ENCODE measurements at regions not wholly inside any gene's neighbourhood (a gene's known extent, or its start where the extent isn't known, plus 50 kb on each side); places are given as distances from the start of the nearest gene placed in this dataset.

DNA sequence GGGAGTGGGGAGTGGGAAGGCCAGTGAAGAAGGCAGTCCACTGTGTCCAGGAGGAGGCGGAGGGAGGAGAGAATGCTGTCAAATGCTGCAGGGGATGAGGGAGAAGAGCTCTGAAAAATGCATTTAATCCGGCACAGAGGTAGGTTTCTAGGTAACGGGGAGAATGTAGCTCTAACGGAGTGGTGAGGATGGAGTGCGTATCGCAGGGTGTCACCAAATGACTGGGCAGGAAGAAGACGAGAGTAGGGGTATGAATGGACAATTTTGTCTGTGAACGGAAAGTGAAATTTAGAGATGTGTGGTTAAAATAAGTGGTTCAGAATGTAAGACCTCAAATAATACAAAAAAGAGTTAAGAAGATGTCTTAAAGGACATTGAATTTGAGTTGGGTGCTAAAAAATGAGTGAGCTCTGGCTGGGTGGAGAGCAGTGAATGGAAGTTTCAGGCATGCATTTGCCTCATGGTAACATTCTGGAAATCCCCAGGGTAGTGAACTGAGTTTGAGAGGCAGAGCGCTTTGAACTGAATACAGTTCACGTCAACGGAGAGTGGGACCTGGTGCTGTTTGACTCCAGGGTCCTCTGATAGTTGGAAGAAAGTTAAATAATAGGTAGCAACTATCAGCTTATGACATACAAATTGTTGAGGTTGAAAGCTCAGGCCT lies 81.3 kb upstream of the CADM1 start:
- no peak for DNase-seq (ENCODE audit: extremely low spot score)
- WGBS: 91% methylated on average over 11 of the region's 11 CpGs
- no peaks in the 10 kb centered on the region for H3K36me3 ChIP-seq (ENCODE audit: insufficient read depth)
- no peak overlapping the region for H3K4me3 ChIP-seq (ENCODE audit: low read depth, low read length)
- H3K4me1 ChIP-seq (ENCODE audit: insufficient read depth): no peaks in the 10 kb centered on the region
- no peak overlapping the region for H3K27ac ChIP-seq (ENCODE audit: low read depth)

DNA sequence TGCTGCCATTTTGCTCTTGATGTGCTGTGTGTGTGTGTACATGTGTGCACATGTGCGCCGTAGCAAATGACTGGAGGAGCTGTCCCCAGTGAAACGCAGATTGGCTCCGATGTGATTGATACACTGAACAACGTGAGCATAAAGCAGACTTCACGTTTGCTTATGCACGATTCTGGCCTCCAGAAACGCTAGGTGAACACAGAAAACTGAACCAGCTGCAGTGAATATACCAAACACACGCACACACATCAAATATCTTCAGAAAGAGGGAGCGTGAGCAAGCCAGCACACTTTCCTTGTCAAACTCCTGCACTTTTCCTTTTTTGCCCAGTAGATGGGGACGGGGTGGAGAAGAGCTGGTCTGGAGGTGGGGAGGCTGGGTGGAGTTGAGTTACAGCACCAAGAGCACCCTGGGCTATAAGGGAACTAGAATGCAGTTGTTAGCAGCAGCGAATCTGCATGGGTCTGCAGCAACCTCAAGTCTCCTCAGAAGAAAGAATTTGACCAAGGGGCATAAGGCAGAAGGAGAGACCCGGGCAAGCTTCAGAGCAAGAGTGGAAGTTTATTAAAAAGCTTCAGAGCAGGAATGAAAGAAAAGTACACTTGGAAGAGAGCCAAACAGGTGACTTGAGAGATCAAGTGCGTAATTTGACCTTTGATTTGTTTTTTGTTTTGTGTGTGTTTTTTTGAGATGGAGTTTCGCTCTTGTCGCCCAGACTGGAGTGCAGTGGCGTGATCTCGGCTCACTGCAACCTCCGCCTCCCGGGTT lies 77.8 kb upstream of the CADM1 start:
- no peaks in the 10 kb centered on the region for H3K4me1 ChIP-seq (ENCODE audit: insufficient read depth)
- 75% methylated on average over 20 of the region's 20 CpGs for WGBS
- no peak for DNase-seq (ENCODE audit: extremely low spot score)
- no peaks in the 10 kb centered on the region for H3K36me3 ChIP-seq (ENCODE audit: insufficient read depth)
- no peak overlapping the region for H3K27ac ChIP-seq (ENCODE audit: low read depth)
- H3K4me3 ChIP-seq (ENCODE audit: low read depth, low read length): no peak overlapping the region

DNA sequence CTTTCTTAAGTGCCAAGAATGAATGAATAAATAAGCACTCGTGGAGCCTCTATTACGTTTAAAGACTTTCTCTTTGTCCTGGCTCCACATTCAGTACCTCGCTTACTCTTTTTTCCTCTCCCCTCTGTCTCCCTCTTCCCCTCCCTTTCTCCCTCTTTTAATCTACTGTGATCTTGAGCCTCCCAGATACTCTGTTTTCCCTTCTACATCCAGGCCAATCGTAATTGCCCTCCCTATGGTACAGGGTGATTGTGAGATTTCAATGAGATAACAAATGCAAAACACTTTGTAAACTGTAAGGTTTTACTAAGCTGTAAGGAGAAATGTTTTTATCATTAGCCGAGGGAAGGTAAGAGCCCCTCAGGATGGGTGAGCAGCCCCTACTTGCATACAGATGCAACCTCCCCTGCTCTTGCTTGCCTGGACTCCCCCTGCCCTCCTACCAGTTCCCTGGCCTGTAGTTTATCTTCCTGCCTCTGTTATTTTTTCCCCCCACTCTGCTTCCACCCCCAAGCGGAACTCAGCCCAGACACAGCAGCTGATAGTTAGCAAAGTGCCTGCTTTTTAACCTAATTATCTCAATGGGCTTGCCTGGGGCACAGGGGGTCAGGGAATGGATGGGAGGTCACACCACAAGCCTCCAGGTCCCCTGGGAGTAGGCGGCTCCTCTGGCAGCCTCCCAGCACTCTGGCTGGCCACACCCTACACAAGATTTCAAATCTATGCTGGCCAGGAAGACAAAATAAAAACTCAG lies 76.9 kb upstream of the CADM1 start:
- DNase-seq (ENCODE audit: extremely low spot score): no peak
- H3K36me3 ChIP-seq (ENCODE audit: insufficient read depth): no peaks in the 10 kb centered on the region
- 39% methylated on average over 7 of the region's 7 CpGs for WGBS

DNA sequence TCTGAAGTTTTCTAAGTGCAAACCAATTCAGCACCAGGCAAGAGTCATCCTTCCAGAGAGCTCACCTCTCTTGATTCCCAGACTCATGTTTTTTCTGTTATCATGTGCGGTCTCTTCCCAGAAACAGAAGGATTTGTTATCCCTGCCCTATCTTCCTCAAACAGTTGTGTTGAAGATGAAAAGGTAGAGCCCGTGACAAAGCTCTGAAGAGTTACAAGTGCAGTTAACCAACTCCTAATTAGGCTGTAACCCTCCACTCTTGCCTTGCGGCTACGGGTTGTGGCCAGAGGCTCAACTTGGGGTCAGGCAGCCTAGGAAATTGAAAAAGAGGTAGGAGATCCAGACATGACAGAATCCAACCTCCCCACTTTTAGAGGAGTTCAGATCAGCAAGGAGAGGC lies 76.2 kb upstream of the CADM1 start:
- WGBS: 75% methylated on average over 4 of the region's 4 CpGs
- no peak overlapping the region for H3K4me3 ChIP-seq (ENCODE audit: low read depth, low read length)
- no peak overlapping the region for H3K27ac ChIP-seq (ENCODE audit: low read depth)
- DNase-seq (ENCODE audit: extremely low spot score): no peak
- no peaks in the 10 kb centered on the region for H3K36me3 ChIP-seq (ENCODE audit: insufficient read depth)
- no peaks in the 10 kb centered on the region for H3K4me1 ChIP-seq (ENCODE audit: insufficient read depth)

More for the DNA sequence above, 76.9 kb upstream of the CADM1 start:
- H3K4me1 ChIP-seq (ENCODE audit: insufficient read depth): no peaks in the 10 kb centered on the region
- H3K27ac ChIP-seq (ENCODE audit: low read depth): no peak overlapping the region
- H3K4me3 ChIP-seq (ENCODE audit: low read depth, low read length): no peak overlapping the region

DNA sequence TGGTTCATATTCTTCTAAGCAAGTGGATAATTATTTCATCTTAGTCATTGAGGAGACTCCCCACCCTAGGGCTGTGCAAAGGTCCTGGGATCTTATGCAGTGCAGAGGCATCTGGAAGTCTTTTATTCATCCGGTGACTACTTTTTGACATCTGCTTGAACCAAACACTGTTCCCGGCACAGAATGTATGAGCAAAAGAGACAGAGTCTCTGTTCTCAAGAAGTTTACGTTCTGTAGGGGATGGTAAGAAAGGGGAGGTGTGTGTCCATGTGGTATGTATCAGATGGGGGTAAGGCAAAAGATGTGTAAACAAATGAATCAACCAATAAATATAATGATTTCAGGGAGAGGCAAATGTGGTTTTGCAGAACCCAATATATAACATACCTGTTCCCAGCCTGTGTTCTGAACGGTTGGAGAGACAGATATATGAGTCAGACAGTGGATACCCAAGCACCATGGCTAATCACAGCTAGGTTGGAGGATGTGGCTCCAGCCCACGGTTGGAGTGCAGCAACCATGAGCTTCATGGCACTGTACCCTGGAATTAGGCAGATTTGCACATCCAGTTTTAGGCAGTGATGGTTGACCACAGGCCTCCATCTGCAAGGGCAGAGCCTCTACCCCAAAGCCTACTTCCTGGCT lies 75.1 kb upstream of the CADM1 start:
- no peak overlapping the region for H3K27ac ChIP-seq (ENCODE audit: low read depth)
- no peaks in the 10 kb centered on the region for H3K4me1 ChIP-seq (ENCODE audit: insufficient read depth)
- H3K36me3 ChIP-seq (ENCODE audit: insufficient read depth): no peaks in the 10 kb centered on the region
- WGBS: 85% methylated on average over 5 of the region's 5 CpGs
- DNase-seq (ENCODE audit: extremely low spot score): no peak
- no peak overlapping the region for H3K4me3 ChIP-seq (ENCODE audit: low read depth, low read length)

DNA sequence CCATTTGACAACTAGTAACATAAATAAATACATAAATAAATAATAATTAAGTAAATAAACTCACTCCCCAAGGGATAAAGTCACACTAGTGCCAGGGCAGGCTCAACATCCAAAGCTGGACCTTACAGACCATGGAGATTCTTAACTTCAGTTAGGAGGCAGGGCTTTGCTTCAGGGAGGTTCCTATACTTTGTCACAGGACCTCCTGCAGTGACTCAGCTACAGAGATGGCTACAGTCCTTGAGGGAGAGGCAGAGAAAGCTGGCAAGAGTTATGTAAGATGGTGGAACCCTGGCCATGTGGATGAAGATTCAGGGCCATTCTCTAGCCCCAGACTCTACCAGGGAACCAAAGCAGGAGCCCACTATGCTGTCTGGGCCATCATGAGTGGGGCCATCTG lies 74.1 kb upstream of the CADM1 start:
- no peaks in the 10 kb centered on the region for H3K4me1 ChIP-seq (ENCODE audit: insufficient read depth)
- H3K27ac ChIP-seq (ENCODE audit: low read depth): no peak overlapping the region
- H3K36me3 ChIP-seq (ENCODE audit: insufficient read depth): no peaks in the 10 kb centered on the region
- DNase-seq (ENCODE audit: extremely low spot score): no peak
- H3K4me3 ChIP-seq (ENCODE audit: low read depth, low read length): no peak overlapping the region

DNA sequence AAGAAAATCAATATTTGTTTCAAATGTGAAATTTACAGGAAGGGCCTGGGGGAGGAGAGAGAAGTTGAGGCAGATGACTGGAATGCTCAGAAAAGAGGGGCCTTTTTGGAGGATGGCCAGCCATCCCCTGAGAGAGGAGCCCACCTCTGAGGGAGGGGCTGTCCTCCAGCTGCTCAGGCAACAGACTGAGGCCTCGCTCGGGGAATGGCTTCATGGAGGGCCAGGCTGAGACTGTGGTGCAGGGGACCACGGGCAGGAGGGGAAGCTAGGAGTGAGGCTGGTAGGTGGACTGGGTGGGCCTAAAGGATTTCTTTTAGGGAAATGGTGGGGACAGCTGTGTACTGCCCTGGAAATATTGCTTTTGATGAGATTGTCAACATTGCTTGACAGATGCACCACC lies 73.5 kb upstream of the CADM1 start:
- Histone ChIP-seq H3K4me3 (ENCODE audit: low read depth, low read length) (no peak overlapping the region), H3K4me1 (ENCODE audit: insufficient read depth) (no peaks in the 10 kb centered on the region), H3K27ac (ENCODE audit: low read depth) (no peak overlapping the region), H3K36me3 (ENCODE audit: insufficient read depth) (no peaks in the 10 kb centered on the region)
- 76% methylated on average over 3 of the region's 3 CpGs for WGBS
- no peak for DNase-seq (ENCODE audit: extremely low spot score)

DNA sequence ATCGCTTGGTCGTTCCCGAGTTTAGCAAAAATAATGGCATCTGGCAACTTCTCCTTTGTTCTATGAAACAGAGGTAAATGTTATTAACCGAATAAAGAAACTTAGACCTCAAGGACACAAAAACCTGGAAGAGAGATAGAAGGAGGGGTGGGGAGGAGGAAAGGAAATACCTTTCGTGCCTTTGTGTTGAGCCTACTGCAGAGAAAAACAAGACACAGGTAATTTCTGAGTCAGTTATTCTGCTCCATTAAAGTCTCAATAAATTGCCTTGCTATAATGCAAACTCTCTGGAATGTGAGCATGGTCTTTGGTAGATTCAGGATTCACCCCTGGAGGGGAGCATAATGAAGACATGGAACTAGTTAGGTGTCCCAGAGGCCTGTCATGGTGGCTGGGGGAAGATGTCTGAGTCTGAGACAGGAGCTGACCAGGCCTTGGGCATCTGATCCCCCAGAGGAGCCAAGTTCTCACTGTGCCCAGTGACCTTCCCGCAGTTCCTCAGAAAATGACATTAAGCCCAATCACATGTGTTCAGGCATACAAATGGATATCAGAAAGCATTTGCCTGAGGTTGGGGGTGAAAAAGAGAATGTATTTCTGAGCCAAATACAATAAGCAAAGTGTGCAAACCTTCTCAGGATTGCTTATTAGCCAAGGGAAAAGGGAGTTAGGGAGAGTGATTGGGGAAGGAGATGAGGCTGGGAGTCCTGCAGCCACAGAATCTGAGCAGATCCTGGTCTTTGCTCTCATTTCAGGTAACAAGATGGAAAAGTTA lies 72.6 kb upstream of the CADM1 start:
- Histone ChIP-seq H3K36me3 (ENCODE audit: insufficient read depth) (no peaks in the 10 kb centered on the region), H3K4me3 (ENCODE audit: low read depth, low read length) (no peak overlapping the region), H3K27ac (ENCODE audit: low read depth) (no peak overlapping the region), H3K4me1 (ENCODE audit: insufficient read depth) (no peaks in the 10 kb centered on the region)
- no peak for DNase-seq (ENCODE audit: extremely low spot score)
- 93% methylated on average over 6 of the region's 6 CpGs for WGBS

DNA sequence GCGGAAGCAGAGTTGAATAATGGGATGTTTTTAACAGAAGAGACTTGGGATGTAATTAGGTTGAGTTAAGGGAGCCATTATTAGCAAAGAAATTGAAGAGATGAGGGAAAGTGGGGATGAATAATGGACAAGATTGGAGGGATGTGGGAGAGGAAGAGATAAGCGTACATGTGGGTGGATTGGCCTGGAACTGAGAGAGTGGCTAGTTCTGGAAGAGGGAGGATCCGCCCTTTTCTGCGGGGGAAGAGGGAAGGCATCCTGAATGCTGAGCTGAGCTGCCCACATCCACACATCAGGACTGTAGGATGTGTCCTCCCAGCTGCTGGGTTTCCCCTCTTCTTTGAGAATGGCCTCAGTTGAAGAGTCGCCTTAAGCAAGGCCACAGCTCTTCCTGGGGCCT lies 68.3 kb upstream of the CADM1 start:
- Histone ChIP-seq H3K4me1 (ENCODE audit: insufficient read depth) (no peaks in the 10 kb centered on the region), H3K27ac (ENCODE audit: low read depth) (no peak overlapping the region), H3K4me3 (ENCODE audit: low read depth, low read length) (no peak overlapping the region), H3K36me3 (ENCODE audit: insufficient read depth) (no peaks in the 10 kb centered on the region)
- no peak for DNase-seq (ENCODE audit: extremely low spot score)
- WGBS: 91% methylated on average over 5 of the region's 5 CpGs

DNA sequence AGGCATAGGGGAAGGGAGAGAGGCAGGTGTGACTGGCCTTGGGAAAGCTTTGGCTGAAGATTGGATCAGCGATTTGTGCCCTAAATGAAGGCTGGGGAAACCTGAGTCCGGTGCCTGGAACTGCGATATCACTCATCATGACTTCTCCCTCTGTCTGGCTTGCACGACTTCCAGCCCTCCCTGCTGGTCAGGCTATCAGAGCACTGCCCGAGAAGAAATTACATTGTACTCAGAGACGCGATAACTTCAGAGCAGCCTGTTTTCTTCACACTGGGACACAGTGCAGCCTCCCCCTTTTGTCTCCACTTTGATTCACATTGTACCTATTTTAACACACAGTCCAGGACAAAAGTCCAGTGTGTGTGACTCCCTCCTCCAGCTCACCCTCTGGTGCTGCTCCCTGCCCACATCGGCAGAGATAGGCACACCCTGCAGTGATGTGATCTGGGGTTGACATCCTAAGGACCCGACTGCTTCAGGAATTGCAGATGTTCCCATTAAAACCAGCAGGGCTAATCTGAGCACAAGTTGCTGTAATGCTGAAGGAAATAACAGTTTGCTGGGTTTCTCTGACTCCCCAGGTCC lies 62.1 kb upstream of the CADM1 start:
- Histone ChIP-seq H3K4me1 (ENCODE audit: insufficient read depth) (no peaks in the 10 kb centered on the region), H3K27ac (ENCODE audit: low read depth) (no peak overlapping the region), H3K4me3 (ENCODE audit: low read depth, low read length) (no peak overlapping the region), H3K36me3 (ENCODE audit: insufficient read depth) (no peaks in the 10 kb centered on the region)
- 56% methylated on average over 9 of the region's 9 CpGs for whole genome bisulfite sequencing
- DNase-seq (ENCODE audit: extremely low spot score): no peak

DNA sequence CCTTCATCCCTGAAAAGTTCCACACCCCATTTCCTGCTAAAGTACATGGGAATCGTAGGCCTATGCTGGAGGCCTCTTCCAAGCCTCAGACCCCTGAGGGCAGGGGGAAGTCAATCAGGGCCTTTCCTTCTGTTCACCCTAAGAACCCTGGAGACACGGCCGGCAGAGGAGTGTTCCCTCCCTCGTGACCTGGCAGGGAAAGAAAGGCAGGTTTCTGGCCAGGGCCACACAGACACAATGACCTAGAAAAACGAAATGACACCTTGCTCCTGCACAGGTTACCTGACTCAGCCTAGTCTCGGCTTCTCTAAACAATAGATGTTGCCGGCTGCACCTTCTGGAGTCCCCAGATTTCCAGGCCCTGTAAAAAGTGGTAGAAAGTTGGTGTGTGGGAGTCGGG lies 60.6 kb upstream of the CADM1 start:
- WGBS: 82% methylated on average over 8 of the region's 8 CpGs
- no peaks in the 10 kb centered on the region for H3K4me1 ChIP-seq (ENCODE audit: insufficient read depth)
- no peak for DNase-seq (ENCODE audit: extremely low spot score)
- H3K27ac ChIP-seq (ENCODE audit: low read depth): no peak overlapping the region
- H3K36me3 ChIP-seq (ENCODE audit: insufficient read depth): no peaks in the 10 kb centered on the region
- H3K4me3 ChIP-seq (ENCODE audit: low read depth, low read length): no peak overlapping the region

DNA sequence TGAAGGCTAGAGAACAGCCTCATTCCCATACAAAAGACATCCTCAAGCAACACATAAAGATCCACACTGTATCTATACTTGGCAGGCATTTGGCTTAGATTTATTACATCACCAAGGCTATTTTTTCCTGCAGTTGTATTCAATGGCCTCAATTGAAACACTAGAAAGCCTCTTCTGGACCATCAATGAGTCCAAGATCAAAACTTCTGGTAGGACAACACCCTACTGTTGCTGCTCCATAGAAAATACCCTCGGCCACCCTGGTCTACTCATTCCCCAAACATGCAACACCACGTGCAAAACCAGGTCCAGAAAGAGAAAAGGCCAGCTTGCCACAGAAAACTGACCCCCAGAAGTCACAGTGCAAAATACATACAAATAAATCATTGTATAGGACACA lies 56.9 kb upstream of the CADM1 start:
- Histone ChIP-seq H3K4me1 (ENCODE audit: insufficient read depth) (no peaks in the 10 kb centered on the region), H3K4me3 (ENCODE audit: low read depth, low read length) (no peak overlapping the region), H3K36me3 (ENCODE audit: insufficient read depth) (no peaks in the 10 kb centered on the region), H3K27ac (ENCODE audit: low read depth) (no peak overlapping the region)
- DNase-seq (ENCODE audit: extremely low spot score): no peak
- WGBS: 73% methylated on average over 2 of the region's 2 CpGs

DNA sequence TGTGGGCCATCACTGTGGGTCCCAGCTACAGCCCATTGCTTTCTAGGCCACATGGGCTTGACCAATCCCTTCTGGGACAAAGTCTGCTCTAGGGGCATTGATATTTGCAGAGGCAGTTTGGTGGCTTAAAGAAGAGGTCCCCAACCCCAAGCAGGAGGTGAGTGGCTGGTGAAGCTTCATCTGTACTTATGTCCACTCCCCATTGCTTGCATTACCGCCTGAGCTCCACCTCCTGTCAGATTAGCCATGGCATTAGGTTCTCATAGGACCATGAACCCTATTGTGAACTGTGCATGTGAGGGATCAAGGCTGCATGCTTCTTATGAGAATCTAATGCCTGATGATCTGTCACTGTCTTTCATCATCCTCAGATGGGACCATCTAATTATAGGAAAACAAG lies 54.4 kb upstream of the CADM1 start:
- 98% methylated on average over 1 of the region's 1 CpG for WGBS
- Histone ChIP-seq H3K4me3 (ENCODE audit: low read depth, low read length) (no peak overlapping the region), H3K4me1 (ENCODE audit: insufficient read depth) (no peaks in the 10 kb centered on the region), H3K27ac (ENCODE audit: low read depth) (no peak overlapping the region), H3K36me3 (ENCODE audit: insufficient read depth) (no peaks in the 10 kb centered on the region)
- no peak for DNase-seq (ENCODE audit: extremely low spot score)
